OCI-LY3 (cell line): ENCODE measurements at regions not wholly inside any gene's neighbourhood (a gene's known extent, or its start where the extent isn't known, plus 50 kb on each side); places are given as distances from the start of the nearest gene placed in this dataset.
A peak's percentile ranks its signal among the peaks of the same experiment; 100 is the strongest.

Experiments used
- H2AFZ ChIP-seq: fragments of 200-600, 300-600 bp; shearing (Covaris generic); 2 replicates; pipeline ENCODE4 v1.6.0; 2014; ENCODE audit warnings: antibody characterized with exemption, low read depth, low read length
- H3K27ac ChIP-seq: fragments of 200-600, 300-600 bp; sonication (generic); 2 replicates; pipeline ENCODE4 v1.5.1; 2014; ENCODE audit warnings: mild to moderate bottlenecking, low read length, moderate library complexity, mixed read lengths
- H3K27me3 ChIP-seq: fragments of 200-600, 300-600 bp; sonication (generic); 2 replicates; pipeline ENCODE4 v1.6.1; 2014; ENCODE audit warnings: low read depth, low read length, mixed read lengths
- H3K36me3 ChIP-seq: fragments of 200-600, 300-600 bp; sonication (generic); replicated peaks from 2 replicates; pipeline ENCODE3; 2014; ENCODE audit warnings: low read depth, low read length, mixed read lengths
- H3K4me1 ChIP-seq: fragments of 300-600, 200-600 bp; sonication (generic); 2 replicates; pipeline ENCODE4 v1.6.1; 2014; ENCODE audit warnings: low read length, mixed read lengths
- H3K4me2 ChIP-seq: fragments of 200-600, 300-600 bp; sonication (generic); 2 replicates; pipeline ENCODE4 v1.6.1; 2014; ENCODE audit warnings: low read length, mixed read lengths
- H3K4me3 ChIP-seq: fragments of 300-600, 200-600 bp; sonication (generic); 2 replicates; pipeline ENCODE4 v1.5.1; 2014; ENCODE audit warnings: antibody characterized with exemption, mild to moderate bottlenecking, low read length, moderate library complexity
- H3K79me2 ChIP-seq: fragments of 300-600, 200-600 bp; shearing (Covaris generic); 2 replicates; pipeline ENCODE4 v1.6.1; 2014; ENCODE audit warnings: mild to moderate bottlenecking, low read length, mixed read lengths
- H3K9ac ChIP-seq: fragments of 300-600, 200-600 bp; shearing (Covaris generic); 2 replicates; pipeline ENCODE4 v1.6.0; 2014; ENCODE audit warnings: mild to moderate bottlenecking, low read length, moderate library complexity
- H3K9me3 ChIP-seq: fragments of 200-600, 300-600 bp; shearing (Covaris generic); 2 replicates; pipeline ENCODE4 v1.6.1; 2014; ENCODE audit warnings: low read length, mixed read lengths; ENCODE audit not compliant: insufficient read depth
- H4K20me1 ChIP-seq: fragments of 200-600, 300-600 bp; sonication (generic); 2 replicates; pipeline ENCODE4 v1.6.1; 2016; ENCODE audit warnings: low read length, mixed read lengths; ENCODE audit not compliant: insufficient read depth
- EZH2phosphoT487 ChIP-seq: fragments of 200-600 bp; shearing (Covaris generic); IDR thresholded peaks from 2 replicates; pipeline ENCODE4 v1.6.1; 2018; ENCODE audit warnings: antibody characterized with exemption, mixed run types, low read depth
- TF ChIP-seq, protein P1 (sequence below): fragments of 200-600, 300-600 bp; sonication (generic); IDR thresholded peaks from 2 replicates; pipeline ENCODE4 v1.5.1; 2014; ENCODE audit warnings: antibody characterized with exemption, low read length, low read depth

DNA sequence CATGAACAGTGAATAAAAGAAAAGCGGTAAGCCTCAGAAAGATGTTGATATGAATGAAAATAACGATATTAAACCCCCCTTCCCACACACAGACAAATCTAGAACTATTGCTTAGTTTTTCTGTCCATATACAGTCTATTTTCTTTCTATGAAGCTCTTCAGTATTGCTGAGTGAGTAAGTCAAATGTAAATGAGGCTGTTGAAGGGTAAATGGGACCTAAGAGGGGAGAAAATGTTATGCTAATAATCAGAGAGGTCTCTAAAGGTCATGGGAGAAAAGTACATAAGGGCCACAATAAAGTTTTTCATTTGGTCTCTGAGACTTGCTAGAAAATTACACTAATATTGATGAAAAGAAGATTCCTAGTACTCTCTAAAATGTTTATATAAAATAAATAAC is 56.2 kb downstream of the PABPC4L start:
- Histone ChIP-seq H3K9ac (no peak overlapping the region), H3K4me2 (no peak overlapping the region), H4K20me1 (no peaks in the 10 kb centered on the region), H3K27me3 (no peaks in the 10 kb centered on the region), H3K9me3 (peaks cover 7% of the 10 kb centered on the region; the same call in 1 of the 2 replicates), H3K4me1 (no peaks in the 10 kb centered on the region), H3K4me3 (no peak overlapping the region), H3K79me2 (no peaks in the 10 kb centered on the region), H3K36me3 (no peaks in the 10 kb centered on the region), H3K27ac (no peak overlapping the region), H2AFZ (peak overlapping the region; percentile 33; the same call in 1 of the 2 replicates)
- TF ChIP-seq, protein P1, sequence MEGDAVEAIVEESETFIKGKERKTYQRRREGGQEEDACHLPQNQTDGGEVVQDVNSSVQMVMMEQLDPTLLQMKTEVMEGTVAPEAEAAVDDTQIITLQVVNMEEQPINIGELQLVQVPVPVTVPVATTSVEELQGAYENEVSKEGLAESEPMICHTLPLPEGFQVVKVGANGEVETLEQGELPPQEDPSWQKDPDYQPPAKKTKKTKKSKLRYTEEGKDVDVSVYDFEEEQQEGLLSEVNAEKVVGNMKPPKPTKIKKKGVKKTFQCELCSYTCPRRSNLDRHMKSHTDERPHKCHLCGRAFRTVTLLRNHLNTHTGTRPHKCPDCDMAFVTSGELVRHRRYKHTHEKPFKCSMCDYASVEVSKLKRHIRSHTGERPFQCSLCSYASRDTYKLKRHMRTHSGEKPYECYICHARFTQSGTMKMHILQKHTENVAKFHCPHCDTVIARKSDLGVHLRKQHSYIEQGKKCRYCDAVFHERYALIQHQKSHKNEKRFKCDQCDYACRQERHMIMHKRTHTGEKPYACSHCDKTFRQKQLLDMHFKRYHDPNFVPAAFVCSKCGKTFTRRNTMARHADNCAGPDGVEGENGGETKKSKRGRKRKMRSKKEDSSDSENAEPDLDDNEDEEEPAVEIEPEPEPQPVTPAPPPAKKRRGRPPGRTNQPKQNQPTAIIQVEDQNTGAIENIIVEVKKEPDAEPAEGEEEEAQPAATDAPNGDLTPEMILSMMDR = no peak
- no peak for TF ChIP-seq EZH2phosphoT487

DNA sequence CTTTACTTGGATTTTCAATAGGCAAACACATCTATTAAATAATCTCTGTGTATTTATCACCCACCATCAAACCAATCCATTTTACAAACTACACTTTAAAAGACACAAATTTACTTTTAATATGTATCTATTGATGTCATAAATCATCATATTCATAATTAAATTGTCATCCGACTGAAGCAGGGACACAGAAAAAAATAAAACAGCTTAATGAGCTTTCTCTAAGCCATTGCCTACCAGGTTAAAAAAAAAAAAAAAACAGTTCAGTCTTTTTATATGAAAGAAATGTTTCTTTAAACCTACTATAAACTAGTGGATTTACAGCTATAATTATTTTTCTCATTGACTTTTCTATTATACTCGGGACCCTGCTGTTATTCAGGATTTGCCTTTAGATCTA is 57.3 kb downstream of the PABPC4L start:
- Histone ChIP-seq H4K20me1 (no peaks in the 10 kb centered on the region), H2AFZ (no peak overlapping the region), H3K79me2 (no peaks in the 10 kb centered on the region), H3K4me2 (no peak overlapping the region), H3K27me3 (no peaks in the 10 kb centered on the region), H3K27ac (no peak overlapping the region), H3K4me3 (no peak overlapping the region), H3K9ac (no peak overlapping the region), H3K4me1 (no peaks in the 10 kb centered on the region), H3K9me3 (peaks cover 7% of the 10 kb centered on the region; the same call in 1 of the 2 replicates), H3K36me3 (no peaks in the 10 kb centered on the region)
- TF ChIP-seq, protein P1 = no peak
- no peak for TF ChIP-seq EZH2phosphoT487

DNA sequence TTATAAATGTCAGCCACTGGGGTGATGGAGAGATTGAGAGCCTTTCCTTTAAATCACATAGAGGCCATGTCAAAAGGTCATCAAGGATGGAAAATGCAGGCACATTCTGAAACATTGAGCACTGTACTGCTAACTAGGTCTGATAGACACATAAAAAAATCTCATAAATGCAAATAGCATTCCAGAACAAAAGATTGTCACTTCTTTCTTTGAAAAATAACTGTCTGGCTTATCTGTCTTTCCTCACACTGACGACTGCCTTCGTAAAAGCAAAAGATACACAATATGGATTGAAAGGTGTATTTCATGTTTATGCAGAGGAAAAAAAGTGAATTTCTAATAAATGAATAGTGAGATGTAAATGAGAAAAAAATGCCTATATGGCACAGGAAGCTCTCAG is 59.9 kb downstream of the PABPC4L start:
- H3K36me3 ChIP-seq = no peaks in the 10 kb centered on the region
- no peaks in the 10 kb centered on the region for H3K79me2 ChIP-seq
- H3K27ac ChIP-seq = no peak overlapping the region
- H3K9me3 ChIP-seq = peaks cover 5% of the 10 kb centered on the region; the same call in 1 of the 2 replicates
- TF ChIP-seq EZH2phosphoT487 = no peak
- TF ChIP-seq, protein P1 = no peak
- no peak overlapping the region for H3K4me3 ChIP-seq
- H3K4me2 ChIP-seq = no peak overlapping the region
- no peaks in the 10 kb centered on the region for H3K27me3 ChIP-seq
- H4K20me1 ChIP-seq = no peaks in the 10 kb centered on the region
- no peak overlapping the region for H3K9ac ChIP-seq
- H2AFZ ChIP-seq = no peak overlapping the region
- H3K4me1 ChIP-seq = no peaks in the 10 kb centered on the region

DNA sequence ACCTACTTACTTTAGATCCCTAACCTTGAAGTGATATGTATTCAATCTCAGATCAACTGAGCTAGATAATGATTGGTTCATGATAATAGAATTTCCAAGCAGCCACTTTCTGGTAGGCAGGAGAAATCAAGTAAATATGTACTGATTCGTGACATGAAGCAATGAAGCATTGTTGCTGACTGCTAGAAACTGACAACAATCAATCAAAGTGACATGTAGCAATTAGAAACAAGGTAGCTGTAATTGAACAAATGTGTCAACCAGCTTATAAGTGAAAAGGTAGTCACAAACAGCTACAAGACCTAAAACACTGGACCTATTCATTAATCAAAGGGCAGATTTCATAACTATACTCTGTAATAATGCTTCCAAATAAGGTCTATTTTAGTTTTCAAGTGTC is 62.4 kb downstream of the PABPC4L start:
- Histone ChIP-seq H4K20me1 (no peaks in the 10 kb centered on the region), H3K79me2 (no peaks in the 10 kb centered on the region), H3K27ac (no peak overlapping the region), H3K4me1 (peaks cover 6% of the 10 kb centered on the region), H3K36me3 (no peaks in the 10 kb centered on the region), H2AFZ (no peak overlapping the region), H3K4me3 (no peak overlapping the region), H3K27me3 (no peaks in the 10 kb centered on the region), H3K9me3 (no peaks in the 10 kb centered on the region), H3K9ac (no peak overlapping the region), H3K4me2 (no peak overlapping the region)
- TF ChIP-seq, protein P1 = no peak
- TF ChIP-seq EZH2phosphoT487 = no peak
